NCI-H1092 treated with DMSO at 0.1 percent for 48 hours (cell line): ENCODE measurements at regions not wholly inside any gene's neighbourhood (a gene's known extent, or its start where the extent isn't known, plus 50 kb on each side); places are given as distances from the start of the nearest gene placed in this dataset.

ENCODE experiments used
- DNase-seq: peaks from one replicate; lab custom pipeline; 2025; lab: John Stamatoyannopoulos, UW

GRCh38 chr2:67709835-67710234, 312.7 kb downstream of the ETAA1 start:
- DNase-seq: no peak

GRCh38 chr2:67712484-67712883, 315.4 kb downstream of the ETAA1 start:
- no peak for DNase-seq

GRCh38 chr2:67713376-67713775, 316.2 kb downstream of the ETAA1 start:
- DNase-seq: no peak

DNA sequence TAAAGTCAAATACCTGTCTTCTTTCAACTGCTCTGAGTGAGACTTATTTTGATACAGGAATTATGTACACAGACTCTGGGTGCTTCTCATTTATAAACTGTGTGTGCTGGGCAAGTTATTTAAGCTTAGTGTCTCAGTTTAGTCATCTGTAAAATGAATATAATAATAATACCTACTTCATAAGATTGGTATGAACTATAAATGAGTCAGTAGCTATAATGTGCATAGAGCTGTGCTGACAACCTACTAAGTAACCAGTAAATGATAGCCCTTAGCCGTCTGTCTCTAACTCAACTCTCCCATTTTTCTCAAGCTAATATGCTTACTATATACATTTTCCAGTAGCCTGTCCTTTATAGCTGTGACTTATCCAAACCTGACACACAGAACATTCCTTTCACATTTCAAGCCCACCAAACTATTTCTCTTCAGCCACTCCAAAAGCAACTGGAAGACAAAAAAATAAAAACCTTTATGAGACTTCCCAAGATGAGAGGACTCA, 319.8 kb downstream of the ETAA1 start:
- no peak for DNase-seq

GRCh38 chr2:67717692-67718091, 320.6 kb downstream of the ETAA1 start:
- no peak for DNase-seq

DNA sequence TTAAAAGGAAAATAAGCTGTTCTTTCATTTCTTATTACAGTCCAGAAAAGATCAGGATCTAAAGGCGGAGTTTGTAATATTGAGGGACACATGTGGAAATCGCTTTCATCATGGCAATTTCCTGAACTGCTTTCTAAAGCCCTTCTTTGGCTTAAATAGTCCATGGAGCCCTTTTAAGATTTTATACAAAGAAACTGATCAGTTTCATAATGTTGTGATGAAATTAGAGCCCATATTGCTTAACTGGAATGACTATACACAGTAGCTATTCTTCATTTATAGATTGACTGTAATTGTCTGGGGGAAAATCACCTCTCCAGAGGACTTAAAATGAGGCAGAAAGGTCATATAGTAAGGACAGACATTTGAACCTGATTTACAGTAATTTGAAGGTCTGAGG, 322.2 kb downstream of the ETAA1 start:
- no peak for DNase-seq

GRCh38 chr2:67721516-67721915, 324.4 kb downstream of the ETAA1 start:
- DNase-seq: no peak

DNA sequence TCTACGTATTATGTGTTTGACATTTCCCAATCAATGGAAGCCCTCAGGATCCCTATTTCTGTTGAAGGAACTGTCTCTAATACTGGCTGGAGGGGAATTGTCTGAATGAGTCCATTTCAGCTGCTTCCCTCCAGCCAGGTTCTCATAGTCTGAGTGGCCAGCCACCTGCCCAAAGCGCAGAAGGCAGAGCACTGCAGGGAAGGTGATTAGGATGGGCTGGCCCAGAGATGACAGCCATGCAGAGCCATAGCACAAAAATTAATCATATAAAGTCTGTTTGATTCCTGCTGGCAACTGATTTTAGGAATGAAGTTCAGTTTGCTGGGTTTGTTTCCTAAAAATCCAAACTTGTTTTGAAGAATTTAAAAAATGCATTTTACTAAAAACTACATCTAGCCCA, 327.1 kb downstream of the ETAA1 start:
- DNase-seq: no peak

GRCh38 chr2:67725731-67726130, 328.6 kb downstream of the ETAA1 start:
- no peak for DNase-seq

- DNase-seq: no peak
These were observed 329.3 kb downstream of the ETAA1 start for GRCh38 chr2:67726416-67726815.

DNA sequence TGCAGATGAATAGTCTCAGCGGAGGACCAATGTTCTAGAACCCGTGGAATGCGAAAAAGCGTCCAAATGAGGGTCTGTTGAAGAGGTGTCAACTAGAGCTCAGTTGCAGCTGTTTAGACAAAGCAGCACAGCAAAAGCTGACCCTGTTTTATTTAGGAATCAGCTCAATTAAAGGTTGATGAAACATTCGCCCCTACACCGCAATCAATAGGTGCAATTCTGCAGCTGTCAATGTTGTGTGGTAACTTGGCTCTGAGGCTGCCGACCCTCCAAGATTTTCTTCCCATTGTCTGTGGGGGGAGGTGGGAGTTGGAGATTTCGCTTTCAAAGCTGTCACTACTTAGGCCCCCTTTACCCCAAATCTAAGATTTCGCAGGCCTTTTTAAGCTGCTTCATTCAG, 330.0 kb downstream of the ETAA1 start:
- DNase-seq: no peak

DNA sequence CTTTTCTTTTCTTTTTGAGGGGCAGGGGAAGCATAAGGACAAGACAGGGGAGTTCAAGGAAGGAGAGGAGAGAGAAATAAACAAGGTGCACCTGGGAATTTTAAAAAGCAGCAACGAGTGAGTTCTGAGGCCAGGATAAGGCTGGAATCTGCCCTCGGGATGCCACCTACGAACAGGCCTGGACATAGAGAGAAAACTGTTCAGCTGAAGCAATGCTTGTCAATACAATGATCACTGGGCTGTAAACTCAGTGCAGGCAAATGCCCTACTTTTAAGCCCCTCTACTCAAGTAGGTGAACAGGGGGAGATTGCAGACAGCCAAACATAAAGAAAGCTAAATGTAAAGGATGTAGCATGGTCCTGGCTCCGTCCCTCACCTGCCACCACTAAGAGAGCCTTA, 330.5 kb downstream of the ETAA1 start:
- DNase-seq: no peak

DNA sequence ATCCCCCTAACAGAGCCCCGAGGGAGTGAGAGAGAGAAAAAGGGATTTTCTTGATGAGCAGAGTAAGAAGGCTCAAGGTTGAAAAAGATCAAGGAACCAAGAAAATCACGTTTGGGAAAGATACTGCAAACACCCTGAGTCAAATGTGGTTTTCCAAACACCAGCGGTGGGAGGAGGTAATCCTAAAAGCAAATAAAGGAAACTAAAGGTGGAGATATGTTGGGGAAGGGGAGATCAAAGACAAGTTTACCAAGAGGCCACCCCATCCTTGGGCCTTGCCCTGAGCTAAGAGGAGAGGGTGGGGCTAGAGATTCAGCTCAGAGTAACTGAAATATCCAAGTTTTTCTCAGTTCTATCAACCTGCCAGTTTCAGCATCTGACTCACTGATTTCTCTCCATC, 332.3 kb downstream of the ETAA1 start:
- DNase-seq: no peak

- no peak for DNase-seq
These were observed 329.3 kb downstream of the C1D start for GRCh38 chr2:67733517-67733916.

GRCh38 chr2:67752199-67752598, 310.6 kb downstream of the C1D start:
- no peak for DNase-seq

DNA sequence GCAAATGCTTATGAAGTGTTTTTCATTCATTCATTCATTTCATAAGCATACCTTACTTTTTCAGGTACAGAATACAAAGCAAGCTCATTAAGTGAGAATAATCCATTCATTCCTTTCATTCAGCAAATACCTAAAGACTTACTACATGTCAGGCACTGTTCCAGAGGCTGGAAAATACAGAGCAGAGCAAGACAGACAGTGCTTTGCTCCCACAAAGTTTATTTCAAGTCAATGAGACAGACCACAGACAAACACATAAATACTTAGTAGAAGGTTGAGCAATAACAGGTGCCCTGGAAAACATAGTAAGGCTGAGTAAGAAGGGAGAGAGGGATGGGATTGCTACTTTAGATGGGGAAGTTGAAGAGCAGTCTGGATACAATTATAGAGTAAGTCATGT, 309.8 kb downstream of the C1D start:
- DNase-seq: no peak

DNA sequence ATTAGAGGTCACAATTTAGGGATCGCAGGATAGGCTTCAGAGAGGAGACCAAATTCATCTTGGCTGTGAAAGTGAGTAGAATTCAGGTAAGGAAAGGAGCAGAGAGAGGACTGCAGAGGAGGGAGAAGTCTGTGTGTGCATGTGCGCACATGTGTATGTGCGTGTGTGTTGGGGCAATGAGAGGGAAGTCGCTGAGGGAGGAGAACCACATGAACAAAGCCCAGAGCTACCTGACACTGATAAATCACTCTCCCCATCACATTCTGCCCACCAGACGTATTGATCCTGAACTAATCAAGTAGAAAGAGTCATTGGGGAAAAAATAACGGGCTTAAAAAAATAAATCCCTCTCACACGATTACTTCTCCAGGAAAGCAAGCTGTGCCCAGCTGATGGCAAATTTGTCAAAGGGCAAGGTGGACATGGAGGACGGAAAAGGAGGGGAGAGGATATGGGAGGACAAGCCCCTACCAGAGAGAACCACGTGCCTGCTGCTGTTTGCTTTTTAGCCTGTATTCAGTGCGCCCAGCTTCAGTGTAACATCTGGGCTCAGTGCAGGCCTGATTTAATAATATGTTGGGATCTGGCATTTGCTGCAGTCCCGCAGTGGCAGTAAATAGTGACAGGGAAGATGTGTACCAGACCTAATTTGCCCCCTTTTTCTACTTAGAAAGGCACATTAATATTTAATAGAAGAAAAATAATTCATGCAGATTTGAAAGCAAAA, 307.5 kb downstream of the C1D start:
- DNase-seq: no peak

DNA sequence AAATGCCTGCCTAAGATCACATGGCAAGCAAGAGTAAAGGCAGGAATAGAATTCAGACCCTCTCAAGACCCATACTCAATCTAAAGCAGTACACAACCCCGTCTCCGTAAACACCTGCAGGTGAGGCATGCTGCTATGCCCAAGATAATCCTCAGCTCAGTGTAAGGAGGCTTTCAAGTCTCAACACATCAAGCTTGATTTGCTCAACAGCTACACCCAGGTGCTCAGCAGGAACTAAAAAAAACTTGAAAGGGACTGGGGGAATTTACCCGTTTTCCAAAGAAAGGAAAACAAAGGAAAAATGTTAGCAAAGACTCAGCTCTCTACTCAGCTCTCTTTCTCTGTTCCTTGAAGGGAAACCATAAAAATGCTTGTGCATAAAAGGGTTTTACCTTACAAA, 301.8 kb downstream of the C1D start:
- no peak for DNase-seq

GRCh38 chr2:67771380-67771779, 291.4 kb downstream of the C1D start:
- DNase-seq: no peak

DNA sequence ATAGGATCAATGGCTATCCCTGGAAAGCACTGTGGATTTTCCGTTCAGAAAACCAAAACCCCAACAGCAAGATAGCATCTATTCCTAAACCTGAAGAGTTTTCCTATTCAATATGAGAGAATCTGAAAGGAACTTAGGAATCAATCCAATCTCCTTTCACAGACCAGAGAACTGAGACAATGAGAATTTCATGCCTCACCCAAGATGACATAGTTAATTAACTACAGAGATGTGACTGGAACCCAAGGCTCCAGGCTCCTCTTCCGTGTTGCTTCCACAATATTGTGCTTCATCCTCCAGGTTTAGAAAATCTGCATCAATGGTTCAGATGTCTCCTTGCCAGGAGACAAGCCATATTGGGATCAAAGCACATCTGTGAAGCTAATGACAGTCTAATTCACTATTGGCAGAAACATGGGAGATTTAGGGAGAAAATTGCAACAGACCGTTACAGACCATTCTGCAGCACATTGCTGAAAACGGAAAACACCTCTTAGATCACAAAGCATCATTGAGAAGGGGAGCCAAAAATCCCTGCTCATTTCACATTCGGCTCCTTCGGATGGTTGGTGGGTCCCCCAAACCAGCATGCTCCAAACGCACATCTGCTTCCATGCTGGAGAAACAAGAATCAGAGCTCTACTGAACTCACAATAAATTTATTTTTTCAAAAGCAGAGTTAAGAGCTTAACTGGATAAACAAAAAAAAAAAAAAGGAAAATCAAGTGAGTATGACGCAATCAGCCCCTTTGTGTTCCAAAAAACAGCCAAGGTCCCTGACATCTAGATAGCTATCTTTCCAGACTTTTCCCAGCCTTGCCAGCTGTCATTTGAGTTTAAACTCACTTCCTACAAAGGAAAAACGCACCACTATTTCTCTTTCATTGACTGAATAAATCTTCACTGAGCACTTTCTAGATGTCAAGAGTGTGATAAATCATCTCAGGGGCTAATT, 290.3 kb downstream of the C1D start:
- no peak for DNase-seq

GRCh38 chr2:67773851-67774250, 289.0 kb downstream of the C1D start:
- no peak for DNase-seq

DNA sequence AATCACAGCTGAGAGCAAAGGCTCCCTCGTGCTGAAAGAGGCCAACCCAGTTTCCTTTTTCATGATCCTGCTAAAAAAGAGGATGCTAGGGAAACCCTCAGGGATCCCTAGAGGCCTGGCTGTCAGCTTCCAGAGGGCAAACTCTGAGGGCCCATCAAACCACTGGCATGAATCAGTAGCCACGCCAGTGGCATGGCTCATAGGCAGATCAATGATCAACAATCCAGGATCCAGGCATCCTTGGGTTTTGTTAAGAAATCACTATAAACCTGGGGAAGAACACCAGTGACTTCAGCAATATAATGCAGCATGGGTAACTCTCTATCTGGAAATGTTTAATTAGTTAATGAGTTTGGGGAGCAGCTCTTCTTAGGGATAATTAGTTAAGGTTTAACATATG, 286.5 kb downstream of the C1D start:
- DNase-seq: no peak

DNA sequence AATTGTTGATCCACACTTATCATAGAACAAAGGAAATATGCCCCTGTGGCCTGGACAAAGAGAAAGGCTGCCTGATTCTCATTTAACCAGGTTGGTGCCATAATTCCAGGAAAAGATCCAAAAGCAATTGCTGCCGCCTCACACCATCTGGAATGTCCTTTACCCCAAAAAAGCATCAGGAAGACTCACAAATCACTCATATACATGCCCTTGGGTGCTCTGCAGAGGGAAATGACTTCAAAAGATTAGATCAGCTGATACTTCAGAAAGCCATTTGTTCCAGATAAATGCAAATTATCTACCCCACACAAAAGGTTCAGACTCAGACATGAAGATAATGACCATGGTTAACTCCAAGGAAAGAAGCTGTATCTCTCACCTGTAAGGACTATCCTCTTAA, 285.8 kb downstream of the C1D start:
- no peak for DNase-seq
